Activated naive CD8-positive, alpha-beta T cell (primary cell): ENCODE measurements at regions not wholly inside any gene's neighbourhood (a gene's known extent, or its start where the extent isn't known, plus 50 kb on each side); places are given as distances from the start of the nearest gene placed in this dataset.
A peak's percentile ranks its signal among the peaks of the same experiment; 100 is the strongest.

Experiments used
- H3K27ac Mint-ChIP-seq: one replicate; pipeline ENCODE4 v1.8.0; 2021; ENCODE audit warnings: mixed read lengths
- H3K27me3 Mint-ChIP-seq: one replicate; pipeline ENCODE4 v1.8.0; 2021; ENCODE audit warnings: mixed read lengths
- H3K36me3 Mint-ChIP-seq: one replicate; pipeline ENCODE4 v1.8.0; 2021; ENCODE audit warnings: mixed read lengths
- H3K4me1 Mint-ChIP-seq: one replicate; pipeline ENCODE4 v1.8.0; 2021; ENCODE audit warnings: low read depth, mixed read lengths
- H3K4me3 Mint-ChIP-seq: one replicate; pipeline ENCODE4 v1.8.0; 2021; ENCODE audit warnings: mild to moderate bottlenecking, mixed read lengths
- H3K9me3 Mint-ChIP-seq: one replicate; pipeline ENCODE4 v1.8.0; 2021; ENCODE audit warnings: low read depth, mixed read lengths

DNA sequence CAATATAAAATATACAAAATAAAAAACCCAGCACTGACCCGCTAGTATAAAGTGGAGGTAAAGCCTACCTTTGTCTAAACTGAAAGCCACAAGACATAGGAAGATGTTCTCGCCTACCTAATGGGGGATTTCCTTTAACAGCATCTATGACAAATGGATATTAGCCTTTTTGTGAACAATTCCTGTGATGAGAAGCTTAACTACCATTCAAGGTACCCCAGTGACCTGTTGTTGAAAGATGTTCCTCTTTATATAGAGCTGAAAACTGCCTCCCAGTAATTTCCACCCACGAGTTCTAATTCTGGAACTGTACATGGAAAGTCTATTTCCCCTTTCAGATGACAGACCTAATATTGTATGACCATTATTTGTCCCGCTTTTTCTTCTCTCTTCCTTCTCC, 109.8 kb upstream of the RASGRP1 start:
- Mint-ChIP-seq H3K36me3 (peaks cover 7% of the 10 kb centered on the region), H3K4me1 (peaks cover 77% of the 10 kb centered on the region), H3K27me3 (no peaks in the 10 kb centered on the region), H3K4me3 (peak overlapping the region; percentile 46), H3K27ac (peak overlapping the region; percentile 62), H3K9me3 (no peaks in the 10 kb centered on the region)

DNA sequence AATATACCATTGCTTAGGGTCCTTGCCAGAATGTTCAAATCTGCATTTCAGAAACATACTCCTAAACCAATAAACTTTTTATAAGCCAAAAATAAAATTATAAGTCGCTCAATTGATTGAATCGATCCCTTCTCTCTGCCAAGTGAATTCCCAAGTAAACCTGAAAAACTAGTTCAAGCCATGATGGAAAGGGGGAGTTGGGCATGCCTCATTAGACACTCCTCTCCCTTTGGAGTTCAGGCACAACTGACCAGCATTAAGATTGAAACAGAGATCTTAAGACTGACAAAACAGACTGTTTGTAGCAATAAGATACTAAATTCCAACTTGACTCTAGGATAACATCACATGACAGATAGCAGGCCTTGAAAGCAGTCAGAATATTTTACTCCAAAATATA, 113.7 kb upstream of the RASGRP1 start:
- Mint-ChIP-seq H3K27ac (no peak overlapping the region), H3K4me3 (no peak overlapping the region), H3K27me3 (no peaks in the 10 kb centered on the region), H3K9me3 (no peaks in the 10 kb centered on the region), H3K36me3 (peaks cover 5% of the 10 kb centered on the region), H3K4me1 (peaks cover 58% of the 10 kb centered on the region)

- H3K4me3 Mint-ChIP-seq: no peak overlapping the region
- no peaks in the 10 kb centered on the region for H3K9me3 Mint-ChIP-seq
- peaks cover 5% of the 10 kb centered on the region for H3K36me3 Mint-ChIP-seq
- no peaks in the 10 kb centered on the region for H3K27me3 Mint-ChIP-seq
- H3K4me1 Mint-ChIP-seq: peaks cover 68% of the 10 kb centered on the region
- H3K27ac Mint-ChIP-seq: no peak overlapping the region
Observed at GRCh38 chr15:38680775-38681174, 116.2 kb upstream of the RASGRP1 start.

DNA sequence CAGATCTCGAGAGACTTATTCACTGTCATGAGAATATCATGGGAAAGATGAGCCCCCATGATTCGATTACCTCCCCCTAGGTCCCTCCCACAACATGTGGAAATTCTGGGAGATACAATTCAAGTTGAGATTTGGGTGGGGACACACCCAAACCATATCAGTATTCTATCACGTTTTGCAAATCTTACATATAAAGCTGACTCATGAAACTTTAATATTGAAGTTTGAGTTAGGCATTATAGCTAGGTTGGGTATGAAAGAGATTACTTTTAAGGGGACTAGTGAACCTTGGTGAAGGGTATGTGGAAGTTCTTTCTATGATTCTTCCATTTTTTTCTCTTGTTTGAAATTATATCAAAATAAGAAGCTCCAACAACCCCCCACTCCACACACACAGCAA, 117.7 kb upstream of the RASGRP1 start:
- no peak overlapping the region for H3K27ac Mint-ChIP-seq
- H3K36me3 Mint-ChIP-seq: peaks cover 5% of the 10 kb centered on the region
- no peak overlapping the region for H3K4me3 Mint-ChIP-seq
- H3K27me3 Mint-ChIP-seq: no peaks in the 10 kb centered on the region
- H3K9me3 Mint-ChIP-seq: no peaks in the 10 kb centered on the region
- H3K4me1 Mint-ChIP-seq: peaks cover 76% of the 10 kb centered on the region

DNA sequence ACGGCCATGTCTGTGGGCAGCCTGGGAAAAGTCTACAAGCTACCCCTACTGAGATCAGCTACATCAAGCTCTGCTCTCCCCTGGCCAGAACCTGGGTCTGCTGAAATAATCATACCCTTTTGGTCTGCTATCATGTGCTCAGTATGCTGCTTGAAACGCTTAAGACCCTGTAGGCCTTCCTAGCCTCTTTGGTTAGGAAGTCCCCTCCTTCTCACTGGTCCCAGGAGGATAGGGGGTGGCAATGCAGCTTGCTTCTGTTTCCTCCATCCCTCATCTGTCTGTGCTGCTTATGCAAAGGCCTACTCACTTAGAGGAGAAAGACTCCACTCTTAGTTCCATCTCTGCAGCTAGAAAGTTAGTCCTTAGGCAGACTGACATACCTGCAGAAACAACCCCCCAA, 118.2 kb upstream of the RASGRP1 start:
- Mint-ChIP-seq H3K27ac (peak overlapping the region; percentile 64), H3K4me3 (no peak overlapping the region), H3K9me3 (no peaks in the 10 kb centered on the region), H3K27me3 (no peaks in the 10 kb centered on the region), H3K36me3 (peaks cover 2% of the 10 kb centered on the region), H3K4me1 (peaks cover 77% of the 10 kb centered on the region)

DNA sequence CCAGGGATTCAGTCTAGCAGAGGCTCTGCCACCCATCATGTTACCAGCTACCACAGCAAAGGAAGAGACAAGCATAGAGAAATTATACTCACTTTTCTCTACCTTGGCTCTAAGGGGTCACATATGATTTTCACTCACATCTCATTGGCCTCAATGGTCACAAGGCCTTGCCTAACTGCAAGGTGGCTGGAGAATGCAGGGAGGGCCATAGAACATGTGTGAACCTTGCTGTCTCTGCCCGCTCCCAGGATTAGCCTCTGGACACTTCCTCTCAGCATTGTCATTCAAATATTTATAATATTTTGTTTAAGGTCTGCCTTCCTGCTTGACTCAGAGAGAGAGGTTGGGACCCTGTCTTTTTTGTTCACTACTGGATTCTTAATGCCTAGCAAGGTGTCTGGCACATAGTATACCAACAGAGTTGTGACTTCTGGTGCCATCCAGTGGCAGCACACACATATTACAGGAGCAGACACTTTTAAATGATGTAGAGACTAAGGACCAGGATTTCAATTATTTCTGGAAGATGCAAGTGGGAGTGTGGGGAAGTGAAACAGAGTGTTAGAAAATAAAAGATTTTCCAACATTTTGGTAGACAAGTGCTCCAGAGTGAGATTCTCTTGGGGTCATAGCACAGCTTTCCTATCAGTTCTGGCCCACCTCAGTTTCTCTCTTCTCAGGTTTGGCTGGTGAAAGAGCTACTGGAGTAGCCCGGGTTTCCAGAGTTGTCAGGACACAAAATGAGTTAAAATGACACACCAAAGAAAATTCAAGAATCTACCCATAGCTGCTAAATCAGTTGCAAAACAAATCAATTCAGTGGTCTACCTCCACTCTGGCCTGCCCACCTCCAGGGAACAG, 119.0 kb upstream of the RASGRP1 start:
- Mint-ChIP-seq H3K27me3 (no peaks in the 10 kb centered on the region), H3K4me1 (peaks cover 79% of the 10 kb centered on the region), H3K27ac (peak overlapping the region; percentile 90), H3K9me3 (no peaks in the 10 kb centered on the region), H3K36me3 (no peaks in the 10 kb centered on the region), H3K4me3 (peak overlapping the region; percentile 17)

- Mint-ChIP-seq H3K27me3 (no peaks in the 10 kb centered on the region), H3K36me3 (no peaks in the 10 kb centered on the region), H3K9me3 (no peaks in the 10 kb centered on the region), H3K27ac (peak overlapping the region; percentile 90), H3K4me1 (peaks cover 82% of the 10 kb centered on the region), H3K4me3 (peak overlapping the region; percentile 40)
Observed at GRCh38 chr15:38684440-38685010, 119.9 kb upstream of the RASGRP1 start.

- peak overlapping the region; percentile 90 for H3K27ac Mint-ChIP-seq
- H3K27me3 Mint-ChIP-seq: no peaks in the 10 kb centered on the region
- H3K4me3 Mint-ChIP-seq: peak overlapping the region; percentile 67
- peaks cover 91% of the 10 kb centered on the region for H3K4me1 Mint-ChIP-seq
- no peaks in the 10 kb centered on the region for H3K36me3 Mint-ChIP-seq
- H3K9me3 Mint-ChIP-seq: no peaks in the 10 kb centered on the region
Observed at GRCh38 chr15:38685686-38686339, 121.2 kb upstream of the RASGRP1 start.

GRCh38 chr15:38687340-38687739, 122.7 kb upstream of the RASGRP1 start:
- Mint-ChIP-seq H3K9me3 (no peaks in the 10 kb centered on the region), H3K4me1 (peaks cover 94% of the 10 kb centered on the region), H3K4me3 (peak overlapping the region; percentile 25), H3K36me3 (no peaks in the 10 kb centered on the region), H3K27ac (peak overlapping the region; percentile 90), H3K27me3 (no peaks in the 10 kb centered on the region)

DNA sequence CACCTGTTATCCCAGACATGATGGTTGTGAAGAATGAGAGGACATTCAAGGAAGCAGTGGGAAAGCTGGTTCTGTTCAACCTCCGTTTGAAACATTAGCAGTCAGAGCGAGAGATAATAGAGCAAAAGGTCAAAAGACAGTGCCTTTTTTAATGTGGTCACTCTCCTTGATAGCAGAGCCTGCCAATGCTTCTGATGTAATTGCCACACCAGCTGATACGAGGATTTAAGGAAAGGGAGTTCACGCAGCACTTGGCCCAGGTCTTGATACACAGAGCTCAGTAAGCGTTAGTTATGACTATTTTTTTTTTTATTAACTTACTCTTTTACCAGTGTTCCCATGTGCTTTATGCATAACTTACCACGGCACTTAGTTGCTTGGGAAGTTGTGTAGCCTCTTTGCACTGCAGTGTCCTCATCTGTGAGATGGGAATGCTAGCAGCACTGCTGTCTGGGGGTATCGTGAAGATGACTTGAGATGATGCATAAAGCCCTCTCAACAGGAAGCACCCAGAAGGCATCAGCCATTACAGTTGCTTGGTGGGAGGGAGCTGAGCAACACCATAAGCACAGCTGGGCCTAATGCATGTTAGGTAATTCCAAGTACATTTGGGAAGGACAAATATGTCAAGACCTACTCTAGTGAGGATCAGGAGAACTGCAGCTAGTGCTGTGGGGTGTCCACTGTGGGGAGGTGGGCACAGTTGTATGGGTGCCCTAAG, 123.3 kb upstream of the RASGRP1 start:
- H3K27ac Mint-ChIP-seq: peak overlapping the region; percentile 90
- no peaks in the 10 kb centered on the region for H3K9me3 Mint-ChIP-seq
- H3K4me1 Mint-ChIP-seq: peaks cover 88% of the 10 kb centered on the region
- H3K36me3 Mint-ChIP-seq: no peaks in the 10 kb centered on the region
- no peaks in the 10 kb centered on the region for H3K27me3 Mint-ChIP-seq
- peak overlapping the region; percentile 64 for H3K4me3 Mint-ChIP-seq

- Mint-ChIP-seq H3K9me3 (no peaks in the 10 kb centered on the region), H3K4me1 (peaks cover 80% of the 10 kb centered on the region), H3K36me3 (no peaks in the 10 kb centered on the region), H3K27me3 (no peaks in the 10 kb centered on the region), H3K27ac (peak overlapping the region; percentile 90), H3K4me3 (peak overlapping the region; percentile 64)
Observed at GRCh38 chr15:38688761-38689160, 124.1 kb upstream of the RASGRP1 start.

GRCh38 chr15:38689522-38689921, 124.9 kb upstream of the RASGRP1 start:
- Mint-ChIP-seq H3K27ac (peak overlapping the region; percentile 90), H3K27me3 (no peaks in the 10 kb centered on the region), H3K4me3 (peak overlapping the region; percentile 64), H3K36me3 (no peaks in the 10 kb centered on the region), H3K4me1 (peaks cover 74% of the 10 kb centered on the region), H3K9me3 (no peaks in the 10 kb centered on the region)

- Mint-ChIP-seq H3K36me3 (no peaks in the 10 kb centered on the region), H3K9me3 (no peaks in the 10 kb centered on the region), H3K4me3 (peak overlapping the region; percentile 64), H3K27me3 (no peaks in the 10 kb centered on the region), H3K27ac (peak overlapping the region; percentile 90), H3K4me1 (peaks cover 73% of the 10 kb centered on the region)
Observed at GRCh38 chr15:38690216-38690615, 125.6 kb upstream of the RASGRP1 start.

DNA sequence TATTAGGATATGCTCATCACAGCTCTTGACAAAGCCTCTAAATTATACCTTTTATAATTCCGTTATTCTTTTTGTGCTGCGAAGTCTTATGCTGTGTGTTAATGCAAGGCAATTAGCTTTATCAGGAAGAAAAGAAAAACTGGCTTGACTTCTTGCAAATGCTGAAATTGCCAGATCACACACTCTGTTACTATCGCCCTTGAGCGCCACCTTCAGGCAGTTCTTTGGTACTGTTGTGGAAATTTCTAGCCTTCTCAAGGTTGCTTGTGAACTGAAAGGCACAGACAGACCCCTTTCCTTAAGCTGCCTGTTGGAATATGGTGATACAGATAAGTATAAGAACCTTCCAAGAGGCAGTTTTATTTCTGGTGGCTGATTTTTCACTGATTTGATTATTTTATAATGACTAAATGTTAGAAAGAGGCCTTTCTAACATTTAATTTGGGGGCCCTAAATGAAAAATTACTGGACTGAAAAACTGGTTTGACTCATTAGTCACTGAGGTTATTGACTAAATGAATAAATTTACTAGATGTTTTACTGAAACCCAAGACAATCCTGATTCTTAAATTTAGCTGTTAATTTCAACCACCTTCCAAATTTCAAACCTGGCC, 126.2 kb upstream of the RASGRP1 start:
- peaks cover 73% of the 10 kb centered on the region for H3K4me1 Mint-ChIP-seq
- peak overlapping the region; percentile 90 for H3K27ac Mint-ChIP-seq
- H3K9me3 Mint-ChIP-seq: no peaks in the 10 kb centered on the region
- H3K27me3 Mint-ChIP-seq: no peaks in the 10 kb centered on the region
- no peaks in the 10 kb centered on the region for H3K36me3 Mint-ChIP-seq
- no peak overlapping the region for H3K4me3 Mint-ChIP-seq
